Body of pancreas (tissue), 4 donors: ENCODE measurements at regions not wholly inside any gene's neighbourhood (a gene's known extent, or its start where the extent isn't known, plus 50 kb on each side); places are given as distances from the start of the nearest gene placed in this dataset.

Experiments
- CTCF ChIP-seq, 7 experiments: fragments of 450-650 bp in 4 of 7; fragments of 200-600 bp in 3 of 7; sonication (generic) in 3 of 7; IDR thresholded peaks; one replicate each; pipeline ENCODE4 v1.5.1; 2016 to 2019; ENCODE audit warnings: antibody characterized with exemption in 7 of 7
- POLR2A ChIP-seq, 3 donors: fragments of 450-650 bp; IDR thresholded peaks; one replicate each; pipeline ENCODE4 v1.6.1; 2016; ENCODE audit warnings: antibody characterized with exemption in 3 of 3, mild to moderate bottlenecking in 2 of 3

- TF ChIP-seq POLR2A (IDR thresholded peaks at IDR 0.05) (no peak), CTCF (IDR thresholded peaks at IDR 0.05) (no peak)
Observed at GRCh38 chr4:133385161-133385954, 236.3 kb downstream of the PCDH10 start.
